ENCODE measurements at regions not wholly inside any gene's neighbourhood (a gene's known extent, or its start where the extent isn't known, plus 50 kb on each side); places are given as distances from the start of the nearest gene placed in this dataset.

DNA sequence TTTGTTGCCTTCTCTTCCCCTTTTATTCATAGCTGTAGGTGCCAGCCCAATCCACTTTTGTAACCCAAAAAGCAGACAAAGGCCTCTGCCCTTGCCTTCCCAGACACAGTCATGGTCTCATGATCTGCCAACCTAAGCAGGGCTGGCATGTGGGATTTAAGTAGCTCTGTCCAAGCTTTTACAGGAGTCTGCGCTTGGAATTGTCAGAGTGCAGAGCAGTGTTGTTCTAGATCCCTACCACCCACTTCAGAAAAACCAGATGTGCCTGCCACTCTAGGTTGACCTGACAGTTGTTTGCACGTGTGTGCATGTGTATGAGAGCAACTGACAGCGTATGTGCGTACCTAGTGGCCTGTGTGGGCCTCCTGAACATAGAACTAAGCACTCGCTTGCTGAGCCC lies 87.8 kb upstream of the SPRY4 start:
- TF ChIP-seq POLR2A (IDR thresholded peaks at IDR 0.05; ENCODE audit: low read length) (no peak), GATA1 (IDR thresholded peaks at IDR 0.05; ENCODE audit: low read depth, low read length) (no peak)

All from erythroblast (primary cell).